CD8-positive, alpha-beta memory T cell (primary cell): ENCODE measurements at regions not wholly inside any gene's neighbourhood (a gene's known extent, or its start where the extent isn't known, plus 50 kb on each side); places are given as distances from the start of the nearest gene placed in this dataset.
"Not testable (repeated sequence)": the region's sequence is repeated elsewhere in the genome, so short reads cannot be mapped to it uniquely, and the experiment has no call there.

ENCODE experiments used
- CTCF ChIA-PET: fragments of 350-600 bp; sonication (Branson Sonifier 250); formaldehyde crosslinking; loops from one replicate; lab custom pipeline; 2021; ENCODE audit warnings: antibody characterized with exemption; lab: Charles Lee
- POLR2A ChIA-PET: fragments of 350-600 bp; sonication (Branson Sonifier 250); formaldehyde crosslinking; loops from one replicate; lab custom pipeline; 2021; ENCODE audit warnings: antibody characterized with exemption; lab: Charles Lee
- DNase-seq, 5 donors: peaks; one replicate each; pipeline versions ENCODE4 v3.0.0 to v3.0.0-alpha.2; 2020 to 2022; ENCODE audit warnings: mixed read lengths in 1 of 5
- H3K27ac ChIP-seq: one replicate; pipeline ENCODE4 v1.7.0; 2013; ENCODE audit warnings: low read depth, mild to moderate bottlenecking, low read length, moderate library complexity
- H3K27me3 ChIP-seq: 2 replicates; pipeline ENCODE4 v1.7.0; 2013; ENCODE audit warnings: low read length, mild to moderate bottlenecking; ENCODE audit not compliant: insufficient read depth, poor library complexity, severe bottlenecking
- H3K36me3 ChIP-seq: 2 replicates; pipeline ENCODE4 v1.7.0; 2013; ENCODE audit warnings: mild to moderate bottlenecking, low read length, moderate library complexity; ENCODE audit not compliant: insufficient read depth
- H3K4me1 ChIP-seq: 2 replicates; pipeline ENCODE4 v1.7.0; 2013; ENCODE audit warnings: mild to moderate bottlenecking, low read length, moderate library complexity; ENCODE audit not compliant: insufficient read depth
- H3K4me3 ChIP-seq: 2 replicates; pipeline ENCODE4 v1.7.0; 2013; ENCODE audit warnings: mild to moderate bottlenecking, low read length
- H3K9me3 ChIP-seq: 2 replicates; pipeline ENCODE4 v1.7.0; 2013; ENCODE audit warnings: mild to moderate bottlenecking, low read length
- H3K27ac Mint-ChIP-seq, 8 donors: one replicate each; pipeline ENCODE4 v1.8.0; 2020 to 2021; ENCODE audit warnings: mixed read lengths in 8 of 8, mild to moderate bottlenecking in 6 of 8, inconsistent platforms in 3 of 8, moderate library complexity in 3 of 8
- H3K27me3 Mint-ChIP-seq, 2 donors: one replicate each; pipeline ENCODE4 v1.8.0; 2020 to 2021; ENCODE audit warnings: mixed read lengths in 2 of 2, mild to moderate bottlenecking in 1 of 2, moderate library complexity in 1 of 2
- H3K36me3 Mint-ChIP-seq, 3 donors: one replicate each; pipeline ENCODE4 v1.8.0; 2020 to 2021; ENCODE audit warnings: mixed read lengths in 3 of 3, inconsistent platforms in 1 of 3, mild to moderate bottlenecking in 1 of 3
- H3K4me1 Mint-ChIP-seq, 3 donors: one replicate each; pipeline ENCODE4 v1.8.0; 2020 to 2021; ENCODE audit warnings: mixed read lengths in 3 of 3, inconsistent platforms in 1 of 3, mild to moderate bottlenecking in 1 of 3
- H3K4me3 Mint-ChIP-seq, 7 donors: one replicate each; pipeline ENCODE4 v1.8.0; 2020 to 2021; ENCODE audit warnings: mixed read lengths in 7 of 7, mild to moderate bottlenecking in 6 of 7, moderate library complexity in 4 of 7, inconsistent platforms in 2 of 7
- H3K9me3 Mint-ChIP-seq, 5 donors: one replicate each; pipeline ENCODE4 v1.8.0; 2020 to 2022; ENCODE audit warnings: mixed read lengths in 5 of 5, mild to moderate bottlenecking in 3 of 5, moderate library complexity in 2 of 5, inconsistent platforms in 1 of 5

DNA sequence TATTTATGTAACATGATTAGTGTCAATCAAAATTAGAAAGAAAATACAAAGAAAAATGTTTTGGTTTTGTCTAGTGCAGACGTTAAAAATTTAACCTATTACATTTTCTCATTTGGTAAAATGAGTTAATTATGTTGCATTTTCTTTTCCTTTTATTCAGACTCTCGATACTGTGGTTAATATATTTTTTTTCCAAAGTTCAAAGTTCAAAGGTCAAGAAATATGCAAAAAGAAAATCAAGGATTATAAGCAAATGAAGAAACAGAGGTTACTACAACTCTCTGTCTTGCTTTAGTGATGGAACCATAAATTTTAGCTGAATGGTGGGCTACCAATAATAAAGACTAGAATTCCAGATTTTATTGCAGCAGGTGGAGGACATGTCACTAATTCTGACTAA, 133.3 kb upstream of the TFPI start:
- no peak overlapping the region for H3K27ac ChIP-seq
- no peak overlapping the region for H3K4me3 ChIP-seq
- no peak overlapping the region for H3K4me3 Mint-ChIP-seq
- H3K27ac Mint-ChIP-seq, result no peak overlapping the region
- no peaks in the 10 kb centered on the region for H3K9me3 ChIP-seq
- ChIA-PET CTCF (no interaction called here), POLR2A (no interaction called here)
- H3K27me3 Mint-ChIP-seq, result peaks cover 0 to 3% of the 10 kb centered on the region in 2 donors
- H3K9me3 Mint-ChIP-seq, result peaks cover 0 to 11% (median 0%) of the 10 kb centered on the region in 5 donors
- no peak for DNase-seq
- H3K36me3 Mint-ChIP-seq, result no peaks in the 10 kb centered on the region
- H3K4me1 Mint-ChIP-seq, result no peaks in the 10 kb centered on the region
- no peaks in the 10 kb centered on the region for H3K27me3 ChIP-seq
- no peaks in the 10 kb centered on the region for H3K4me1 ChIP-seq
- H3K36me3 ChIP-seq, result no peaks in the 10 kb centered on the region

GRCh38 chr2:187689372-187689771, 135.1 kb upstream of the TFPI start:
- peaks cover 0 to 11% (median 0%) of the 10 kb centered on the region in 5 donors for H3K9me3 Mint-ChIP-seq
- no peaks in the 10 kb centered on the region for H3K9me3 ChIP-seq
- H3K4me3 ChIP-seq, result no peak overlapping the region
- CTCF ChIA-PET, result no interaction called here
- POLR2A ChIA-PET, result no interaction called here
- no peaks in the 10 kb centered on the region for H3K36me3 ChIP-seq
- H3K27ac Mint-ChIP-seq, result no peak overlapping the region
- H3K4me1 Mint-ChIP-seq, result no peaks in the 10 kb centered on the region
- H3K36me3 Mint-ChIP-seq, result no peaks in the 10 kb centered on the region
- no peak for DNase-seq
- H3K4me1 ChIP-seq, result no peaks in the 10 kb centered on the region
- H3K27me3 Mint-ChIP-seq, result peaks cover 0 to 3% of the 10 kb centered on the region in 2 donors
- no peaks in the 10 kb centered on the region for H3K27me3 ChIP-seq
- H3K27ac ChIP-seq, result no peak overlapping the region
- no peak overlapping the region for H3K4me3 Mint-ChIP-seq

- no peak for DNase-seq
- H3K4me3 Mint-ChIP-seq, result no peak overlapping the region
- H3K27me3 Mint-ChIP-seq, result peaks cover 0 to 3% of the 10 kb centered on the region in 2 donors
- no peaks in the 10 kb centered on the region for H3K27me3 ChIP-seq
- ChIA-PET CTCF (no interaction called here), POLR2A (no interaction called here)
- no peaks in the 10 kb centered on the region for H3K36me3 ChIP-seq
- no peak overlapping the region for H3K4me3 ChIP-seq
- H3K9me3 ChIP-seq, result no peaks in the 10 kb centered on the region
- peaks cover 0 to 18% (median 0%) of the 10 kb centered on the region in 5 donors for H3K9me3 Mint-ChIP-seq
- no peaks in the 10 kb centered on the region for H3K4me1 ChIP-seq
- no peaks in the 10 kb centered on the region for H3K36me3 Mint-ChIP-seq
- H3K27ac Mint-ChIP-seq, result no peak overlapping the region
- no peaks in the 10 kb centered on the region for H3K4me1 Mint-ChIP-seq
- no peak overlapping the region for H3K27ac ChIP-seq
Observed at GRCh38 chr2:187693923-187694322, 139.7 kb upstream of the TFPI start.

- H3K9me3 ChIP-seq, H3K27me3 Mint-ChIP-seq, H3K36me3 ChIP-seq, H3K4me3 Mint-ChIP-seq, DNase-seq, H3K9me3 Mint-ChIP-seq, H3K36me3 Mint-ChIP-seq, H3K4me1 Mint-ChIP-seq, CTCF ChIA-PET, H3K27ac ChIP-seq, H3K4me1 ChIP-seq, H3K27ac Mint-ChIP-seq, H3K4me3 ChIP-seq, H3K27me3 ChIP-seq, POLR2A ChIA-PET: not testable (repeated sequence)
Observed at GRCh38 chr2:187696644-187697043, 142.4 kb upstream of the TFPI start.

GRCh38 chr2:187698374-187699110, 144.3 kb upstream of the TFPI start:
- Mint-ChIP-seq H3K27ac (no peak overlapping the region), H3K27me3 (no peaks in the 10 kb centered on the region), H3K36me3 (no peaks in the 10 kb centered on the region), H3K4me3 (no peak overlapping the region), H3K9me3 (peaks cover 0 to 7% (median 2%) of the 10 kb centered on the region in 5 donors), H3K4me1 (no peaks in the 10 kb centered on the region)
- DNase-seq, result no peak
- Histone ChIP-seq H3K4me1 (no peaks in the 10 kb centered on the region), H3K27me3 (no peaks in the 10 kb centered on the region), H3K9me3 (no peaks in the 10 kb centered on the region), H3K4me3 (no peak overlapping the region), H3K36me3 (no peaks in the 10 kb centered on the region), H3K27ac (no peak overlapping the region)
- ChIA-PET CTCF (no interaction called here), POLR2A (no interaction called here)

- DNase-seq, result no peak
- no peaks in the 10 kb centered on the region for H3K36me3 ChIP-seq
- H3K27me3 ChIP-seq, result no peaks in the 10 kb centered on the region
- no peak overlapping the region for H3K4me3 ChIP-seq
- Mint-ChIP-seq H3K36me3 (no peaks in the 10 kb centered on the region), H3K4me1 (no peaks in the 10 kb centered on the region), H3K9me3 (peaks cover 0 to 6% (median 4%) of the 10 kb centered on the region in 5 donors), H3K4me3 (no peak overlapping the region), H3K27me3 (no peaks in the 10 kb centered on the region), H3K27ac (no peak overlapping the region)
- CTCF ChIA-PET, result no interaction called here
- H3K27ac ChIP-seq, result no peak overlapping the region
- no peaks in the 10 kb centered on the region for H3K9me3 ChIP-seq
- POLR2A ChIA-PET, result no interaction called here
- no peaks in the 10 kb centered on the region for H3K4me1 ChIP-seq
Observed at GRCh38 chr2:187702157-187702556, 147.9 kb upstream of the TFPI start.

DNA sequence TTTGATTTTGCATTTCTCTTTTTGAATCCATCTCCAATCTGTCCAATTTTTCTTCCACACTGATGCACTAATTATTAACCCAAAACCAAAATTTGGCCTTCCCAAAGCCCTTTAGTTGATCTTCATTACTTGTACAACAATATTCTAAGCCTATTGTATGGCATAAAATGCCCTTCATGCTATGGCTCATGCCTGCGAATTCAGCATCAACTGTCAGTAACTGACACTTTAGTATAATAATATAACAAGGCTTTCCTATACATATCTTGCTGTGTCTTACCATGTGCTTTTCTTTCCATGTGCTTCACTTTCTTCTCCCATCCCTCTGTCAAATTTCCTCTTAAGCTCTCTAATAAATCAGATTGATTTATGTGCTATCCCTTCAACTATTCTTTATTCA, 154.0 kb upstream of the TFPI start:
- DNase-seq, result no peak
- Mint-ChIP-seq H3K36me3 (no peaks in the 10 kb centered on the region), H3K9me3 (peaks cover 0 to 16% (median 3%) of the 10 kb centered on the region in 5 donors), H3K4me3 (no peak overlapping the region), H3K27me3 (no peaks in the 10 kb centered on the region), H3K27ac (no peak overlapping the region), H3K4me1 (no peaks in the 10 kb centered on the region)
- Histone ChIP-seq H3K9me3 (no peaks in the 10 kb centered on the region), H3K27ac (no peak overlapping the region), H3K36me3 (no peaks in the 10 kb centered on the region), H3K4me3 (no peak overlapping the region), H3K4me1 (no peaks in the 10 kb centered on the region), H3K27me3 (no peaks in the 10 kb centered on the region)
- ChIA-PET POLR2A (no interaction called here), CTCF (no interaction called here)

- ChIA-PET POLR2A (no interaction called here), CTCF (no interaction called here)
- H3K4me3 Mint-ChIP-seq, result no peak overlapping the region
- no peaks in the 10 kb centered on the region for H3K27me3 ChIP-seq
- no peak for DNase-seq
- H3K27ac ChIP-seq, result no peak overlapping the region
- no peaks in the 10 kb centered on the region for H3K36me3 ChIP-seq
- H3K27me3 Mint-ChIP-seq, result no peaks in the 10 kb centered on the region
- H3K4me1 Mint-ChIP-seq, result no peaks in the 10 kb centered on the region
- no peaks in the 10 kb centered on the region for H3K9me3 ChIP-seq
- no peak overlapping the region for H3K4me3 ChIP-seq
- H3K36me3 Mint-ChIP-seq, result no peaks in the 10 kb centered on the region
- no peak overlapping the region for H3K27ac Mint-ChIP-seq
- peaks cover 4 to 23% (median 5%) of the 10 kb centered on the region in 5 donors for H3K9me3 Mint-ChIP-seq
- no peaks in the 10 kb centered on the region for H3K4me1 ChIP-seq
Observed at GRCh38 chr2:187709065-187709464, 154.8 kb upstream of the TFPI start.
